Fibroblast of lung (primary cell): ENCODE measurements at regions not wholly inside any gene's neighbourhood (a gene's known extent, or its start where the extent isn't known, plus 50 kb on each side); places are given as distances from the start of the nearest gene placed in this dataset.

ENCODE experiments used
- EZH2 ChIP-seq: IDR thresholded peaks from 2 replicates; pipeline ENCODE4 v1.5.1; 2012; ENCODE audit warnings: low read length, control low read depth, mild to moderate bottlenecking; ENCODE audit errors: missing control alignments
- TF ChIP-seq, protein P1 (sequence below), 2 donors: IDR thresholded peaks in 1 of 2; conservative IDR thresholded peaks in 1 of 2; 1 replicate in 1 of 2; 2 replicates in 1 of 2; pipeline ENCODE4 v1.5.1; 2011 to 2012; ENCODE audit warnings: low read length in 2 of 2, control low read depth in 1 of 2, inconsistent platforms in 1 of 2, low read depth in 1 of 2, mild to moderate bottlenecking in 1 of 2

DNA sequence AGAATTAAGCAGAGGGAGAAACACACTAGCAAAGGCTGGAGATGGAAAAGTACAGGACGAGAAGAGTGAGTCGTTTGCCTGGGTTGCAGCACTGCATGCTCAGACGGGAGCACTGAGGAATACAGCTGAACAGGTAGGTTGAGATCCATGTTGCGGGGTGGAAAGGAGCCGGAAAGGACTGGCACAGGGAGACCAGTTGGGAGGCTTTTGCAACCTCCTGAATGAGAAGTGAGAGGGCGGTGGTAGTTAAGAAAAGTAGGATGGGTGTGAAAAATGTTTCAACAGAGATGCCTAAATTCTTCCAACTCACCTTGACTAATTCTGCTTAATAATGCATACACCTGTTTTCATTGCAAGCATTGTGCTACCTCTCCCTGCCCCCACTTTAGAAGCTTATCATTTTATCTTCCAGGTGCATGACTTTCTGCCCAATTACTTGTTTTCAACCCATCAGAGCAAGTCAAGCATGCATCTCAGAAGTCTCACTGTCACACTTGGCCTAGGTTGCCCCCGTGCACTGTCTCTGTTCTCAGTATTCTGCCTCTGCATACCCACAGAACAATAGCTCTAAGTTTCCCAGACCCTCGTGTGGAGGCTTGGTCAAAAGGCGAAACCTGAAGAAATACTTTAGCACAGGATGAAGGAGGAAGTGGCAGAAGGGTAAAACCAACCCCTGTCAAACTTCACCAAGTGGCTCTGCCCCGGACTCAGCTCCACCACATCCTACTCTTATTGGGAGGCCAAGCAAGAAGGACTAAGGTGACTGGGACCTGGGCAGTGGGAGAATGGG lies 199.3 kb upstream of the BCL6 start:
- TF ChIP-seq, protein P1, sequence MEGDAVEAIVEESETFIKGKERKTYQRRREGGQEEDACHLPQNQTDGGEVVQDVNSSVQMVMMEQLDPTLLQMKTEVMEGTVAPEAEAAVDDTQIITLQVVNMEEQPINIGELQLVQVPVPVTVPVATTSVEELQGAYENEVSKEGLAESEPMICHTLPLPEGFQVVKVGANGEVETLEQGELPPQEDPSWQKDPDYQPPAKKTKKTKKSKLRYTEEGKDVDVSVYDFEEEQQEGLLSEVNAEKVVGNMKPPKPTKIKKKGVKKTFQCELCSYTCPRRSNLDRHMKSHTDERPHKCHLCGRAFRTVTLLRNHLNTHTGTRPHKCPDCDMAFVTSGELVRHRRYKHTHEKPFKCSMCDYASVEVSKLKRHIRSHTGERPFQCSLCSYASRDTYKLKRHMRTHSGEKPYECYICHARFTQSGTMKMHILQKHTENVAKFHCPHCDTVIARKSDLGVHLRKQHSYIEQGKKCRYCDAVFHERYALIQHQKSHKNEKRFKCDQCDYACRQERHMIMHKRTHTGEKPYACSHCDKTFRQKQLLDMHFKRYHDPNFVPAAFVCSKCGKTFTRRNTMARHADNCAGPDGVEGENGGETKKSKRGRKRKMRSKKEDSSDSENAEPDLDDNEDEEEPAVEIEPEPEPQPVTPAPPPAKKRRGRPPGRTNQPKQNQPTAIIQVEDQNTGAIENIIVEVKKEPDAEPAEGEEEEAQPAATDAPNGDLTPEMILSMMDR (conservative IDR thresholded peaks at IDR 0.05 in 1 of 2, IDR thresholded peaks at IDR 0.05 in 1 of 2; ENCODE audit: low read depth in 1 of 2, low read length in 2 of 2) = no peak
- no peak for TF ChIP-seq EZH2
